ENCODE measurements at regions not wholly inside any gene's neighbourhood (a gene's known extent, or its start where the extent isn't known, plus 50 kb on each side); places are given as distances from the start of the nearest gene placed in this dataset.

DNA sequence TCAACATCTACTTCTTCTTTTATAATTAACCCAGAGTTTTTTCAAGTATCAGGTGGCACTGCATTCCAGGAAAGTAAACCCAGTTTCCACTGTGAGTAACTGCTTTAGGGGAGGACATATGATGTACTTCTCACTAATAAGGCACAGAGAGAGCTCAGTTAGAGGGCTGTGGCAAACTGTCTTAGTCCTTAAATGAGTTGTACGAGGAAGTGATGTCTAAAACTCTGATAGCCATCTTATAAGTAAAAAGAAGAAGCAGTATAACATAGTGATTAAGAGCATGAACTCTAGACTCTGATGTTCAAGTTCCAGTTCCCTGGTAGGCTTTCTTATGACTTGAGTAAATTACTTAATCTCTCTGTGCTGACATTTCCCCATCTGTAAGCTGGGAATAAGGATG is 58.7 kb upstream of the PTGS2 start:
- no peaks in the 10 kb centered on the region for H3K9me3 ChIP-seq
- DNase-seq (peak in 1 of 4 donors; percentile 3), ATAC-seq (peak; percentile 40)
- H3K27ac ChIP-seq = no peak overlapping the region
- H3K36me3 ChIP-seq = no peaks in the 10 kb centered on the region
- no peaks in the 10 kb centered on the region for H3K27me3 ChIP-seq
- intact Hi-C loops (cut with DNase I) = no loop called here
- no peaks in the 10 kb centered on the region for H3K4me1 ChIP-seq
- no peak overlapping the region for H3K4me3 ChIP-seq
- TF ChIP-seq, protein P1, sequence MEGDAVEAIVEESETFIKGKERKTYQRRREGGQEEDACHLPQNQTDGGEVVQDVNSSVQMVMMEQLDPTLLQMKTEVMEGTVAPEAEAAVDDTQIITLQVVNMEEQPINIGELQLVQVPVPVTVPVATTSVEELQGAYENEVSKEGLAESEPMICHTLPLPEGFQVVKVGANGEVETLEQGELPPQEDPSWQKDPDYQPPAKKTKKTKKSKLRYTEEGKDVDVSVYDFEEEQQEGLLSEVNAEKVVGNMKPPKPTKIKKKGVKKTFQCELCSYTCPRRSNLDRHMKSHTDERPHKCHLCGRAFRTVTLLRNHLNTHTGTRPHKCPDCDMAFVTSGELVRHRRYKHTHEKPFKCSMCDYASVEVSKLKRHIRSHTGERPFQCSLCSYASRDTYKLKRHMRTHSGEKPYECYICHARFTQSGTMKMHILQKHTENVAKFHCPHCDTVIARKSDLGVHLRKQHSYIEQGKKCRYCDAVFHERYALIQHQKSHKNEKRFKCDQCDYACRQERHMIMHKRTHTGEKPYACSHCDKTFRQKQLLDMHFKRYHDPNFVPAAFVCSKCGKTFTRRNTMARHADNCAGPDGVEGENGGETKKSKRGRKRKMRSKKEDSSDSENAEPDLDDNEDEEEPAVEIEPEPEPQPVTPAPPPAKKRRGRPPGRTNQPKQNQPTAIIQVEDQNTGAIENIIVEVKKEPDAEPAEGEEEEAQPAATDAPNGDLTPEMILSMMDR (IDR thresholded peaks at IDR 0.05) = no peak

DNA sequence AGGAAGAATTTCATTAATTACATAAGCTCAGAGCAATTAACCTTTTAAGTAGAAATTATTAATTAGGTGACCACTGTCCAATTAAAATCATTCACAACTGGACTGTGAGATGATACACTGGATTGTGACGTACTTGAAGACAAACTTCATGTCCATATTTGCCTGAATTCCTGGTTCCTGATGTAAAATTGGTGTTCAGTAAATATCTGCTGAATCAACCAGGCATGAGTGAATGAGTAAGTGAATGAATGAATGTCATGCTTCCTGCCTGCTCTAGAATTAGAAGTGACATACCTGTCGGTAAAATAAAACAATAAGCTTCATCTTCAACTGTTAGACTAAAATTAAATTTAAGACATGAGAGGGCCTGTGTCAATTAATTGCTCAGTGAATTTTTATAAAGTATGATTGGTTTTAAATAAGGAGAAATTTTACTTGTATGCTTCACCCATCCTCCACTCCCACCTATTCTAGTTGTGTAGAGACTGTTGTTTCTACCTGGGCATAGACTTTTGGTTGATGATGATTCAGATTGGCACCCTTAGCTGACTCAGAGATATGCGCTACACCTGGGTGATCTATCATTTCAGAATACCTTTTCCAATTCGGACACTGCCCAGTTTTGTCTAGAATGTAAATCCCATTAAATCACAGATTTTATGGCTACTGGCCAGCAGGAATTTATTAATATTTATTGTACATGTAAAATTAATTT is 56.9 kb upstream of the PTGS2 start:
- Histone ChIP-seq H3K4me3 (no peak overlapping the region), H3K27ac (no peak overlapping the region), H3K27me3 (no peaks in the 10 kb centered on the region), H3K9me3 (no peaks in the 10 kb centered on the region), H3K36me3 (no peaks in the 10 kb centered on the region), H3K4me1 (no peaks in the 10 kb centered on the region)
- ATAC-seq (no peak), DNase-seq (no peak)
- TF ChIP-seq, protein P1 (IDR thresholded peaks at IDR 0.05) = no peak
- intact Hi-C loops (cut with DNase I) = no loop called here

DNA sequence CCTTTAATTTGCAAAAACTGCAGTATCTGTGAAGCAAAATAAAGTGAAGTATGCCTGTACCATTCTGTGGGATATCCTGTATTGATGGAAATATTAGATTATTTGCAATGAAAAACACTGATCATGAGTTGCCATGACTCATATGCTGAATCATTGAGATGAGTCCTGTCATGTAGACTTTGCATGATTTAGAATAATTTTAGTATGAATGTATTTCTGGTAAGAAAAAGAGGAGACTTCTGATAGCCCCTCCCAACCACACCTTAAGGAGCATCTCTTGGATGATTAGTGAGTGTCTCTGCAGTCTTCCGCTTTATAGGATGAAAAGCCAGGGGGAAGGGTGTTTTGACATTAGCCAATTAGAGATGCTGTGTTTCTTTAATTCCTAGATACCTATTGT is 55.2 kb upstream of the PTGS2 start:
- H3K27ac ChIP-seq = no peak overlapping the region
- no peak for ATAC-seq
- no peaks in the 10 kb centered on the region for H3K4me1 ChIP-seq
- H3K27me3 ChIP-seq = no peaks in the 10 kb centered on the region
- no peaks in the 10 kb centered on the region for H3K9me3 ChIP-seq
- TF ChIP-seq, protein P1 (IDR thresholded peaks at IDR 0.05) = no peak
- intact Hi-C loops (cut with DNase I) = no loop called here
- no peaks in the 10 kb centered on the region for H3K36me3 ChIP-seq
- no peak overlapping the region for H3K4me3 ChIP-seq
- DNase-seq = no peak

DNA sequence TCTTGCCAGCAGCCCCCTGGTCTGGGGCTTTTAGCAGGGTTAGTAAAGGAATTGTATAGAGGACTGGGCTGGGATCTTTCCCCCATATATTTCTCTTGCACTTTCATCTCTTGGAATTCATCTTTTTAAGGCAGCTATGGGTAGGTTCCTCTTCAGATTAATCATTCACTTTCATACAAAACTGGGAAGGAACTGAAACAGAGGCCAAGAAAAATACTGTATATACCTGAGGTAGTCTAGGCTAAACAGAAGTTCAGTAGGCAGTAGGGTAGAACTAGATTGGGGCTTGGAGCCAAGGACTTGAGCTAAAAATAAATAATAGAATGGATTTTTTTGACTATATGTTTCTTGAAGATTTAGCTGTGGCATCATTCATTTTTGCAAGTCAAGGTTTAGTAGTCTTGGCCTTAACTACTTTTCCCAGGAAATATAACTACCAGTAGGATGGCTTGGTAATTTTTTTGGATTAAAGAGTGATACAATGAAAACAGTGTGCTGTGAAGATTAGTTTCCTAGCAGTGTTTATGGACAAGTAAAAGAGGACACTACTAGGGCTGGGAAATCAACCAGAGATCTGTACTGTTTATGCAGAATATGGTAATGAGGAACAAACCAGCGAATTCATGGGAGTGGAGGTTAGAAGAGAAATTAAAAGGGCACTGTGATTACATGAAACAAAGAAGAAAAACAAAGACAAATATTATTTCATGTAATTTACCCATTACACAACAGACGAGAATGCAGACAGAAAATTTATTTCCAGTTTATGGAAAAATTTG is 50.9 kb upstream of the PTGS2 start:
- intact Hi-C loops (cut with DNase I) = no loop called here
- Histone ChIP-seq H3K9me3 (no peaks in the 10 kb centered on the region), H3K27me3 (no peaks in the 10 kb centered on the region), H3K4me3 (no peak overlapping the region), H3K4me1 (no peaks in the 10 kb centered on the region), H3K36me3 (no peaks in the 10 kb centered on the region), H3K27ac (no peak overlapping the region)
- TF ChIP-seq, protein P1 (IDR thresholded peaks at IDR 0.05) = no peak
- no peak for ATAC-seq
- DNase-seq = no peak
